CD14-positive monocyte (primary cell): ENCODE measurements at regions not wholly inside any gene's neighbourhood (a gene's known extent, or its start where the extent isn't known, plus 50 kb on each side); places are given as distances from the start of the nearest gene placed in this dataset.

Source experiments
- DNase-seq, 3 donors: peaks; one replicate each; pipeline ENCODE4 v3.0.0-alpha.2; 2011 to 2022
- H2AFZ ChIP-seq: 2 replicates; pipeline ENCODE4 v1.6.0; 2012; ENCODE audit warnings: mild to moderate bottlenecking, low read depth, low read length, inconsistent platforms; ENCODE audit not compliant: insufficient read depth, poor library complexity, severe bottlenecking
- H3K27ac ChIP-seq, 2 donors: 1 replicate in 1 of 2; 2 replicates in 1 of 2; pipeline ENCODE4 v1.5.1; 2012 to 2013; ENCODE audit warnings: low read length in 2 of 2, control low read depth in 1 of 2, inconsistent platforms in 1 of 2, low read depth in 1 of 2, mild to moderate bottlenecking in 1 of 2
- H3K27me3 ChIP-seq, 2 donors: one replicate each; pipeline versions ENCODE4 v1.6.0 to v1.6.1; 2011 to 2013; ENCODE audit warnings: low read length in 2 of 2; ENCODE audit not compliant: control insufficient read depth in 2 of 2, insufficient read depth in 2 of 2
- H3K36me3 ChIP-seq, 2 donors: replicated peaks in 1 of 2; 1 replicate in 1 of 2; 2 replicates in 1 of 2; pipeline versions ENCODE4 v1.5.1 to v1.6.1; 2012 to 2013; ENCODE audit warnings: low read length in 2 of 2, control low read depth in 1 of 2, inconsistent platforms in 1 of 2, mild to moderate bottlenecking in 1 of 2; ENCODE audit not compliant: insufficient read depth in 2 of 2, control insufficient read depth in 1 of 2
- H3K4me1 ChIP-seq, 2 donors: 1 replicate in 1 of 2; 2 replicates in 1 of 2; pipeline versions ENCODE4 v1.5.1 to v1.6.1; 2012 to 2013; ENCODE audit warnings: low read length in 2 of 2, control low read depth in 1 of 2, inconsistent platforms in 1 of 2, mild to moderate bottlenecking in 1 of 2, moderate library complexity in 1 of 2; ENCODE audit not compliant: insufficient read depth in 2 of 2, control insufficient read depth in 1 of 2
- H3K4me2 ChIP-seq: replicated peaks from 2 replicates; pipeline ENCODE3; 2012; ENCODE audit warnings: low read length, moderate library complexity, mild to moderate bottlenecking; ENCODE audit not compliant: poor library complexity, severe bottlenecking; ENCODE audit errors: extremely low read depth
- H3K4me3 ChIP-seq, 3 experiments: fragments of 200-600 bp in 1 of 3; sonication (generic) in 1 of 3; replicated peaks in 1 of 3; 1 replicate in 2 of 3; 2 replicates in 1 of 3; pipeline ENCODE4 v1.5.1; 2011 to 2013; ENCODE audit warnings: low read length in 3 of 3, mild to moderate bottlenecking in 3 of 3, control low read depth in 2 of 3, low read depth in 2 of 3, inconsistent platforms in 1 of 3, moderate library complexity in 1 of 3
- H3K79me2 ChIP-seq: 2 replicates; pipeline ENCODE4 v1.6.0; 2012; ENCODE audit warnings: mild to moderate bottlenecking, control low read depth, inconsistent platforms, low read length, moderate library complexity; ENCODE audit not compliant: insufficient read depth
- H3K9ac ChIP-seq: 2 replicates; pipeline ENCODE4 v1.6.0; 2017; ENCODE audit warnings: low read length, mild to moderate bottlenecking; ENCODE audit not compliant: insufficient read depth, poor library complexity, severe bottlenecking
- H3K9me3 ChIP-seq, 2 donors: replicated peaks in 1 of 2; 1 replicate in 1 of 2; 2 replicates in 1 of 2; pipeline versions ENCODE4 v1.5.1 to v1.6.1; 2012 to 2013; ENCODE audit warnings: low read length in 2 of 2, control low read depth in 1 of 2; ENCODE audit not compliant: control insufficient read depth in 1 of 2, insufficient read depth in 1 of 2
- H4K20me1 ChIP-seq: 2 replicates; pipeline ENCODE4 v1.6.0; 2012; ENCODE audit warnings: mild to moderate bottlenecking, low read length, control low read depth, moderate library complexity; ENCODE audit not compliant: insufficient read depth
- H3K27ac Mint-ChIP-seq, 7 donors: one replicate each; pipeline ENCODE4 v1.8.0; 2020; ENCODE audit warnings: mild to moderate bottlenecking in 7 of 7, mixed read lengths in 7 of 7, moderate library complexity in 6 of 7, inconsistent platforms in 2 of 7
- H3K27me3 Mint-ChIP-seq, 3 donors: one replicate each; pipeline ENCODE4 v1.8.0; 2021 to 2022; ENCODE audit warnings: low read depth in 3 of 3, mild to moderate bottlenecking in 3 of 3, mixed read lengths in 3 of 3, moderate library complexity in 3 of 3, inconsistent platforms in 1 of 3
- H3K36me3 Mint-ChIP-seq, 2 donors: one replicate each; pipeline ENCODE4 v1.8.0; 2020; ENCODE audit warnings: mixed read lengths in 2 of 2, inconsistent platforms in 1 of 2, mild to moderate bottlenecking in 1 of 2
- H3K4me1 Mint-ChIP-seq: one replicate; pipeline ENCODE4 v1.8.0; 2020; ENCODE audit warnings: mild to moderate bottlenecking, mixed read lengths
- H3K4me3 Mint-ChIP-seq, 2 donors: one replicate each; pipeline ENCODE4 v1.8.0; 2020; ENCODE audit warnings: mild to moderate bottlenecking in 2 of 2, mixed read lengths in 2 of 2, moderate library complexity in 1 of 2
- H3K9me3 Mint-ChIP-seq, 7 donors: one replicate each; pipeline ENCODE4 v1.8.0; 2020 to 2022; ENCODE audit warnings: mixed read lengths in 7 of 7, mild to moderate bottlenecking in 6 of 7, moderate library complexity in 6 of 7, inconsistent platforms in 2 of 7
- CTCF ChIP-seq: fragments of 200-600 bp; IDR thresholded peaks from one replicate; pipeline ENCODE4 v1.8.0; 2022; ENCODE audit warnings: antibody characterized with exemption, mild to moderate bottlenecking
- WGBS: methylation state at CpG from one replicate; pipeline ENCODE4 v1.1.5; 2013; ENCODE audit warnings: missing lambda C conversion rate; ENCODE audit not compliant: insufficient coverage; 5-methylcytosine and 5-hydroxymethylcytosine counted together
- intact Hi-C, 2 donors: fragments of 100-400 bp; cut with micrococcal nuclease; formaldehyde crosslinking; loops; one replicate each; pipeline versions ENCODE4 v1.15.0 to v1.15.1; 2023

GRCh38 chr14:87323191-87323590 is 669.8 kb downstream of the GALC start:
- intact Hi-C loops = no loop called here
- TF ChIP-seq CTCF = no peak

GRCh38 chr14:87321548-87321947 is 671.4 kb downstream of the GALC start:
- no CpG with 5 or more reads among the region's 1 CpG for WGBS
- Histone ChIP-seq H3K27ac (no peak overlapping the region), H3K27me3 (no peaks in the 10 kb centered on the region), H3K36me3 (no peaks in the 10 kb centered on the region), H3K79me2 (no peaks in the 10 kb centered on the region), H3K9me3 (peaks cover 2 to 5% of the 10 kb centered on the region in 2 donors), H3K4me1 (no peaks in the 10 kb centered on the region), H3K4me3 (no peak overlapping the region), H2AFZ (no peak overlapping the region), H4K20me1 (no peaks in the 10 kb centered on the region), H3K4me2 (no peak overlapping the region), H3K9ac (no peak overlapping the region)
- no peak overlapping the region for H3K4me3 Mint-ChIP-seq
- intact Hi-C loops = no loop called here
- H3K27me3 Mint-ChIP-seq = no peaks in the 10 kb centered on the region
- H3K4me1 Mint-ChIP-seq = no peaks in the 10 kb centered on the region
- TF ChIP-seq CTCF = no peak
- no peak overlapping the region for H3K27ac Mint-ChIP-seq
- no peak for DNase-seq
- H3K36me3 Mint-ChIP-seq = no peaks in the 10 kb centered on the region
- peaks cover 1 to 13% (median 9%) of the 10 kb centered on the region in 7 donors for H3K9me3 Mint-ChIP-seq

More at GRCh38 chr14:87323191-87323590, 669.8 kb downstream of the GALC start:
- Mint-ChIP-seq H3K27me3 (no peaks in the 10 kb centered on the region), H3K27ac (no peak overlapping the region), H3K36me3 (no peaks in the 10 kb centered on the region), H3K4me3 (no peak overlapping the region), H3K9me3 (peaks cover 0 to 8% (median 6%) of the 10 kb centered on the region in 7 donors), H3K4me1 (no peaks in the 10 kb centered on the region)
- Histone ChIP-seq H3K36me3 (no peaks in the 10 kb centered on the region), H3K9ac (no peak overlapping the region), H3K4me3 (no peak overlapping the region), H3K27me3 (no peaks in the 10 kb centered on the region), H3K4me1 (no peaks in the 10 kb centered on the region), H3K27ac (no peak overlapping the region), H2AFZ (no peak overlapping the region), H3K9me3 (peaks cover 9 to 10% of the 10 kb centered on the region in 2 donors), H3K79me2 (no peaks in the 10 kb centered on the region), H3K4me2 (no peak overlapping the region), H4K20me1 (no peaks in the 10 kb centered on the region)
- DNase-seq = no peak
- no CpG with 5 or more reads among the region's 2 CpGs for WGBS
